Neuronal stem cell (in vitro differentiated cells): ENCODE measurements at regions not wholly inside any gene's neighbourhood (a gene's known extent, or its start where the extent isn't known, plus 50 kb on each side); places are given as distances from the start of the nearest gene placed in this dataset.

ENCODE experiments used
- DNase-seq: peaks from one replicate; pipeline ENCODE4 v3.0.0-alpha.2; 2013; ENCODE audit warnings: low spot score
- H2AFZ ChIP-seq: one replicate; pipeline ENCODE4 v1.6.1; 2013; ENCODE audit warnings: mild to moderate bottlenecking, low read length, inconsistent platforms
- H2AK5ac ChIP-seq: 2 replicates; pipeline ENCODE4 v1.6.1; 2013; ENCODE audit warnings: low read depth, mild to moderate bottlenecking, inconsistent platforms, low read length, moderate library complexity, mixed read lengths
- H2BK120ac ChIP-seq: 2 replicates; pipeline ENCODE4 v1.6.1; 2013; ENCODE audit warnings: low read depth, mild to moderate bottlenecking, inconsistent platforms, low read length, moderate library complexity, mixed read lengths
- H2BK12ac ChIP-seq: one replicate; pipeline ENCODE4 v1.6.1; 2013; ENCODE audit warnings: low read length, inconsistent platforms
- H2BK15ac ChIP-seq: 2 replicates; pipeline ENCODE4 v1.6.1; 2013; ENCODE audit warnings: mild to moderate bottlenecking, low read length, inconsistent platforms, mixed read lengths
- H2BK5ac ChIP-seq: one replicate; pipeline ENCODE4 v1.6.1; 2013; ENCODE audit warnings: inconsistent platforms, mild to moderate bottlenecking, low read length, moderate library complexity
- H3K14ac ChIP-seq: one replicate; pipeline ENCODE4 v1.6.1; 2013; ENCODE audit warnings: low read length, inconsistent platforms
- H3K18ac ChIP-seq: 2 replicates; pipeline ENCODE4 v1.6.1; 2013; ENCODE audit warnings: low read length, inconsistent platforms
- H3K23ac ChIP-seq: 2 replicates; pipeline ENCODE4 v1.6.1; 2013; ENCODE audit warnings: low read depth, mild to moderate bottlenecking, mixed read lengths, low read length, inconsistent platforms; ENCODE audit not compliant: poor library complexity
- H3K27ac ChIP-seq: replicated peaks from 3 replicates; pipeline ENCODE4 v1.5.1; 2013; ENCODE audit warnings: low read length, inconsistent platforms
- H3K27me3 ChIP-seq, 3 experiments: 2 replicates each; pipeline ENCODE4 v1.6.1; 2013; ENCODE audit warnings: low read length in 3 of 3, mild to moderate bottlenecking in 2 of 3, inconsistent platforms in 1 of 3, low read depth in 1 of 3, mixed read lengths in 1 of 3, moderate library complexity in 1 of 3; ENCODE audit not compliant: control insufficient read depth in 3 of 3, insufficient read depth in 3 of 3
- H3K36me3 ChIP-seq, 2 donors: replicated peaks in 1 of 2; 2 replicates each; pipeline ENCODE4 v1.6.1; 2013; ENCODE audit warnings: low read length in 2 of 2; ENCODE audit not compliant: control insufficient read depth in 2 of 2, insufficient read depth in 2 of 2
- H3K4ac ChIP-seq: 2 replicates; pipeline ENCODE4 v1.6.1; 2013; ENCODE audit warnings: inconsistent platforms, mild to moderate bottlenecking, low read length, moderate library complexity
- H3K4me1 ChIP-seq, 2 donors: 1 replicate in 1 of 2; 2 replicates in 1 of 2; pipeline ENCODE4 v1.6.1; 2013; ENCODE audit warnings: low read length in 2 of 2, low read depth in 1 of 2; ENCODE audit not compliant: control insufficient read depth in 2 of 2, insufficient read depth in 1 of 2
- H3K4me2 ChIP-seq: one replicate; pipeline ENCODE4 v1.6.1; 2013; ENCODE audit warnings: mild to moderate bottlenecking, low read length, inconsistent platforms; ENCODE audit not compliant: insufficient read depth, poor library complexity, severe bottlenecking
- H3K4me3 ChIP-seq, 2 donors: 2 replicates each; pipeline ENCODE4 v1.5.1; 2013; ENCODE audit warnings: low read length in 2 of 2, mild to moderate bottlenecking in 2 of 2, inconsistent platforms in 1 of 2, moderate library complexity in 1 of 2
- H3K79me1 ChIP-seq: one replicate; pipeline ENCODE4 v1.6.1; 2013; ENCODE audit warnings: low read depth, mild to moderate bottlenecking, inconsistent platforms, low read length, moderate library complexity
- H3K9ac ChIP-seq: one replicate; pipeline ENCODE4 v1.6.1; 2013; ENCODE audit warnings: mild to moderate bottlenecking, low read depth, low read length, inconsistent platforms; ENCODE audit not compliant: poor library complexity
- H3K9me3 ChIP-seq, 2 donors: replicated peaks in 1 of 2; 2 replicates each; pipeline versions ENCODE3 to v1.6.1; 2013; ENCODE audit warnings: low read length in 2 of 2, mild to moderate bottlenecking in 2 of 2, inconsistent platforms in 1 of 2, low read depth in 1 of 2, mixed read lengths in 1 of 2, moderate library complexity in 1 of 2; ENCODE audit not compliant: control insufficient read depth in 2 of 2, insufficient read depth in 1 of 2
- H4K8ac ChIP-seq: one replicate; pipeline ENCODE4 v1.6.1; 2013; ENCODE audit warnings: low read depth, mild to moderate bottlenecking, inconsistent platforms, low read length, moderate library complexity
- H4K91ac ChIP-seq: one replicate; pipeline ENCODE4 v1.6.1; 2013; ENCODE audit warnings: low read length, low read depth, mild to moderate bottlenecking, inconsistent platforms; ENCODE audit not compliant: poor library complexity
- WGBS, 2 donors: extraction: QIAGEN DNeasy Blood & Tissue Kit; methylation state at CpG; one replicate each; pipeline ENCODE4 v1.1.7; 2013; ENCODE audit warnings: missing lambda C conversion rate in 2 of 2, mixed read lengths in 1 of 2; ENCODE audit not compliant: insufficient read length in 2 of 2, insufficient replicate concordance in 1 of 2; ENCODE audit errors: extremely low coverage in 2 of 2; 5-methylcytosine and 5-hydroxymethylcytosine counted together

- Histone ChIP-seq H3K9me3 (peaks cover 0 to 7% of the 10 kb centered on the region in 2 donors), H3K79me1 (no peaks in the 10 kb centered on the region), H3K4me3 (no peak overlapping the region), H3K36me3 (no peaks in the 10 kb centered on the region), H2AK5ac (no peak overlapping the region), H2BK15ac (no peak overlapping the region), H3K27me3 (no peaks in the 10 kb centered on the region), H4K8ac (no peak overlapping the region), H2BK5ac (no peak overlapping the region), H3K23ac (no peak overlapping the region), H3K9ac (no peak overlapping the region), H3K18ac (no peak overlapping the region), H3K4me2 (no peak overlapping the region), H3K27ac (no peak overlapping the region), H3K14ac (no peak overlapping the region), H2BK12ac (no peak overlapping the region), H3K4me1 (no peaks in the 10 kb centered on the region), H4K91ac (no peak overlapping the region), H3K4ac (no peak overlapping the region), H2BK120ac (no peak overlapping the region), H2AFZ (no peak overlapping the region)
- WGBS, 2 donors: no CpG with 5 or more reads among the region's 2 CpGs
- DNase-seq: no peak
These were observed 118.7 kb upstream of the NUDT7 start for GRCh38 chr16:77603656-77604055.

GRCh38 chr16:77610496-77610895 is 111.8 kb upstream of the NUDT7 start:
- no CpG with 5 or more reads among the region's 6 CpGs for WGBS, 2 donors
- no peak overlapping the region for H2BK5ac ChIP-seq

DNA sequence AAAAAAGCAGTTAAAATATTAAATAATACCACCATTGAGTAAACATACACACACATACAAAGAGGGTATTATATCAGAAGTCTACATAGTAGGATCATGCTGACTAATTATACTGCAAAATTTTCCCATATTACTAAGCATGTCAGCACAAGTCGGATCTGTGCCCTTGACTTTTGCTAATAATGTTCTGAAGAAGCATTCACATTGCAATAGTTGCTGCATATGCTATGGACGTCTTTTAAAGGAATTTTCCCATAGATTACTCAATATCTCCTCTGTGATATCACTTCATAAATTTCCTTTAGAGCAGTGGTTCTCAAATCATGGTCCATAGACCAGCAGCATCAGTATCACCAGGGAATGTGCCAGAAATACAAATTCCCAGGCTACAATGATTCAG is 110.9 kb upstream of the NUDT7 start:
- Histone ChIP-seq H3K79me1 (no peaks in the 10 kb centered on the region), H3K27me3 (no peaks in the 10 kb centered on the region), H2BK120ac (no peak overlapping the region), H3K27ac (no peak overlapping the region), H3K18ac (no peak overlapping the region), H3K4me2 (no peak overlapping the region), H2BK5ac (no peak overlapping the region), H3K23ac (no peak overlapping the region), H3K9ac (no peak overlapping the region), H3K4ac (no peak overlapping the region), H2AK5ac (no peak overlapping the region), H4K8ac (no peak overlapping the region), H3K36me3 (no peaks in the 10 kb centered on the region), H2BK15ac (no peak overlapping the region), H4K91ac (no peak overlapping the region), H2BK12ac (no peak overlapping the region), H3K9me3 (no peaks in the 10 kb centered on the region), H3K4me3 (no peak overlapping the region), H3K4me1 (no peaks in the 10 kb centered on the region), H3K14ac (no peak overlapping the region), H2AFZ (no peak overlapping the region)
- no peak for DNase-seq
- no CpG with 5 or more reads among the region's 2 CpGs for WGBS, 2 donors

More at GRCh38 chr16:77610496-77610895, 111.8 kb upstream of the NUDT7 start:
- Histone ChIP-seq H3K27ac (no peak overlapping the region), H3K4me3 (no peak overlapping the region), H3K27me3 (no peaks in the 10 kb centered on the region), H3K4me2 (no peak overlapping the region), H3K14ac (no peak overlapping the region), H2BK15ac (no peak overlapping the region), H4K91ac (no peak overlapping the region), H3K9me3 (no peaks in the 10 kb centered on the region), H2AK5ac (no peak overlapping the region), H3K23ac (no peak overlapping the region), H4K8ac (no peak overlapping the region), H2BK120ac (no peak overlapping the region), H3K18ac (no peak overlapping the region), H3K4me1 (no peaks in the 10 kb centered on the region), H2BK12ac (no peak overlapping the region), H2AFZ (no peak overlapping the region), H3K79me1 (no peaks in the 10 kb centered on the region), H3K4ac (no peak overlapping the region), H3K36me3 (no peaks in the 10 kb centered on the region), H3K9ac (no peak overlapping the region)
- no peak for DNase-seq

DNA sequence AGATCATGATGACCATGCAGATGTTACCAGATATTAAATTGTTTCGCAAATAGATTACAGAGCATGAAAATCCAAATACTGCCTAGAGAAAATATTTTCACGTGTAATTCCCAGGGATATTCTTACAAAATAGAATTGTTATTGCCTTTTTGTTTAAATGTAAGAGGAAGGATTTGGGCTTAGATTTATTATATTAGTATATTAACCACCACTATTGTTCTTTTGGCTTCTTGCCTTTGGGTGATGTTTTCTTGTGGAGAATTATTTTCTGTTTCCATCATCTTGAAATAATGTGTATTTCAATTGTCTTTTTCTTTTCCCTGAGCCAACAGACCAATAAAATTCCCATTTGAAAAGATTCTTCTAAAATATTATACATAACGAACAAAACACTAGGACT is 109.7 kb upstream of the NUDT7 start:
- Histone ChIP-seq H2BK15ac (no peak overlapping the region), H3K4ac (no peak overlapping the region), H3K23ac (no peak overlapping the region), H3K27me3 (no peaks in the 10 kb centered on the region), H3K27ac (no peak overlapping the region), H2AFZ (no peak overlapping the region), H3K36me3 (no peaks in the 10 kb centered on the region), H3K4me2 (no peak overlapping the region), H2BK12ac (no peak overlapping the region), H3K14ac (no peak overlapping the region), H4K8ac (no peak overlapping the region), H3K4me1 (no peaks in the 10 kb centered on the region), H4K91ac (no peak overlapping the region), H3K9ac (no peak overlapping the region), H3K18ac (no peak overlapping the region), H3K9me3 (no peaks in the 10 kb centered on the region), H2AK5ac (no peak overlapping the region), H2BK5ac (no peak overlapping the region), H3K4me3 (no peak overlapping the region), H3K79me1 (no peaks in the 10 kb centered on the region), H2BK120ac (no peak overlapping the region)
- DNase-seq: no peak
- WGBS, 2 donors: no CpG with 5 or more reads among the region's 3 CpGs
